PFSK-1 (cell line): ENCODE measurements at regions not wholly inside any gene's neighbourhood (a gene's known extent, or its start where the extent isn't known, plus 50 kb on each side); places are given as distances from the start of the nearest gene placed in this dataset.

ENCODE experiments used
- FOXP2 ChIP-seq: optimal IDR thresholded peaks from 2 replicates; pipeline ENCODE3; 2011; ENCODE audit warnings: borderline replicate concordance, control low read depth, inconsistent platforms; ENCODE audit not compliant: insufficient read depth; ENCODE audit errors: extremely low read length, extremely low read depth
- POLR2AphosphoS5 ChIP-seq: IDR thresholded peaks from 2 replicates; pipeline ENCODE4 v1.6.1; 2012; ENCODE audit warnings: low read depth, mild to moderate bottlenecking, control low read depth, low read length, moderate library complexity
- REST ChIP-seq, 2 experiments: IDR thresholded peaks; 2 replicates each; pipeline versions ENCODE4 v1.6.1 to v1.8.0; 2011 to 2012; ENCODE audit warnings: low read depth in 2 of 2, low read length in 2 of 2, control low read depth in 1 of 2, inconsistent platforms in 1 of 2, mild to moderate bottlenecking in 1 of 2, moderate library complexity in 1 of 2; ENCODE audit not compliant: insufficient read depth in 1 of 2
- SIN3A ChIP-seq: IDR thresholded peaks from 2 replicates; pipeline ENCODE4 v1.6.1; 2012; ENCODE audit warnings: mild to moderate bottlenecking, low read length, moderate library complexity, borderline replicate concordance; ENCODE audit not compliant: insufficient read depth
- TAF1 ChIP-seq: IDR thresholded peaks from 2 replicates; pipeline ENCODE4 v1.6.1; 2012; ENCODE audit warnings: low read length, control low read depth, borderline replicate concordance; ENCODE audit not compliant: insufficient read depth

DNA sequence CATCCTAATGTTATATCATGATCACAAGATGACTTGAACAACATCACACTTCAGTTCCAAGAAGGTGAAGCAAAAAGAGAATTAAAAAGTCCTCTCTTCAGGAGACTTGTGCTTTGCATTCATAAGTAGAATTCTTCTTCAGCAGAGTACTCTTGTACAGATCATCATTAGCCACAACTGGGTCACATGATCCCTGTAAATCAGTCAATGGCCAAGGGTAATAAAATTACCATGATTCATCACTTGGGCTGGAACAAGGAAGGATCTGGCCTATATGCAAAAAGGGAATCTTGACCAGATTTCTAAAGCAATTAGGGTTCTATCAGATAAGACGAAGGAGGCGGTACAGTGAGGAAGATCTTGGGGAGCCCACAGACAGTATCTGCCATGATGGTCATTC lies 458.0 kb upstream of the DEPDC1 start:
- TF ChIP-seq FOXP2 (no peak), POLR2AphosphoS5 (no peak), SIN3A (no peak), REST (IDR thresholded peaks at IDR 0.05; ENCODE audit: insufficient read depth in 1 of 2, low read depth in 2 of 2, low read length in 2 of 2) (no peak), TAF1 (no peak)

GRCh38 chr1:68955424-68955823 lies 458.5 kb upstream of the DEPDC1 start:
- no peak for TF ChIP-seq REST (IDR thresholded peaks at IDR 0.05; ENCODE audit: insufficient read depth in 1 of 2, low read depth in 2 of 2, low read length in 2 of 2)
- TF ChIP-seq POLR2AphosphoS5, result no peak
- TF ChIP-seq FOXP2, result no peak
- no peak for TF ChIP-seq SIN3A
- TF ChIP-seq TAF1, result no peak

- TF ChIP-seq REST (IDR thresholded peaks at IDR 0.05; ENCODE audit: insufficient read depth in 1 of 2, low read depth in 2 of 2, low read length in 2 of 2) (no peak), SIN3A (no peak)
Measured at GRCh38 chr1:68958958-68959357, 462.1 kb upstream of the DEPDC1 start.

- TF ChIP-seq REST (IDR thresholded peaks at IDR 0.05; ENCODE audit: insufficient read depth in 1 of 2, low read depth in 2 of 2, low read length in 2 of 2), result no peak
- TF ChIP-seq SIN3A, result no peak
- TF ChIP-seq FOXP2, result no peak
- TF ChIP-seq TAF1, result no peak
- TF ChIP-seq POLR2AphosphoS5, result no peak
Measured at GRCh38 chr1:68959461-68960030, 462.7 kb upstream of the DEPDC1 start.

DNA sequence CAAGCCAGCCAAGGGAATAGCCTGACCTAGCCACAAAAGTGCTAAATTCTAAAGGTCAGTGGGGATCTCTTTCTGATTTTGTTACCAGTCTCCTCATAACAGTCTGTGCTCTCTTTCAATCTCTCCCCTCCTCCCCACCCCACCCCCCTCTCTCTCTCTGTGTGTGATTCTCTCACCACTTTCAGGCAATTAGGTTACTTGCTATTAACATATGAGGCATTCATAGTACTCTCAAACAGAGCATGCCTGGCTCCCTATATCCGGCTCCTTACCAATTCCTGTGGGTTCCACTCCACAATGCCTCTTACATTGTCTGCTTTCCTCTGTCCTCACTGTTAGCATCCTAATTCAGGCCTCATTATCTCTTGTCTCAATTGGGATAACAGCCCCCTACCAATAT lies 464.3 kb upstream of the DEPDC1 start:
- TF ChIP-seq SIN3A, result no peak
- no peak for TF ChIP-seq POLR2AphosphoS5
- no peak for TF ChIP-seq TAF1
- TF ChIP-seq FOXP2, result no peak
- TF ChIP-seq REST (IDR thresholded peaks at IDR 0.05; ENCODE audit: insufficient read depth in 1 of 2, low read depth in 2 of 2, low read length in 2 of 2), result no peak
